GM13976 (cell line): ENCODE measurements at regions not wholly inside any gene's neighbourhood (a gene's known extent, or its start where the extent isn't known, plus 50 kb on each side); places are given as distances from the start of the nearest gene placed in this dataset.

ENCODE experiments used
- DNase-seq: peaks from one replicate; pipeline ENCODE4 v3.0.0; 2012; ENCODE audit warnings: low spot score
- in situ Hi-C: fragments of 300-500 bp; cut with MboI; formaldehyde crosslinking; loops from one replicate; pipeline ENCODE4 v1.12.0; 2022; ENCODE audit warnings: low sequenced_read_pairs, mixed read lengths, inconsistent platforms; ENCODE audit not compliant: unreplicated experiment
- TF ChIP-seq, protein P1 (sequence below): IDR thresholded peaks from 2 replicates; pipeline ENCODE4 v1.5.1; 2012; ENCODE audit warnings: borderline replicate concordance, mild to moderate bottlenecking; ENCODE audit not compliant: insufficient read depth; ENCODE audit errors: extremely low read depth, missing control alignments, control extremely low read depth

DNA sequence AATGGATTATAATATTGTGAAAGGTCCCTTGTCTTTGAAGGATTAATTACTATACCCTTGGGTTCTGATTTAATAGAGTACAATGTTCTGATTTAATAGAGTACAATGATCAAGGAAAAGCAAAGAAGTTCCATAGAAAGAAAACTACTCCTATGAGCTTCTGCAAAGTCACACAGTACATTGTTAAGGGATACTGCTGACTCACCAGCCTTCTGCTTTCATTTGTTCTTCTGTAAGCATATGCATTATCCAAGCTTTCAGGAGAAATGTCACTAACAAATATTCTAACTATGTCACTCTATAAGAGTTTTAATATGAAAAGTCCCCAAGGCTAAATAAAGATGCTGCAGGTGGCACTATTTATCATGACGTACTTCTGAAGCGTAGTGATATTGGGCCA is 396.7 kb downstream of the RFC3 start:
- TF ChIP-seq, protein P1, sequence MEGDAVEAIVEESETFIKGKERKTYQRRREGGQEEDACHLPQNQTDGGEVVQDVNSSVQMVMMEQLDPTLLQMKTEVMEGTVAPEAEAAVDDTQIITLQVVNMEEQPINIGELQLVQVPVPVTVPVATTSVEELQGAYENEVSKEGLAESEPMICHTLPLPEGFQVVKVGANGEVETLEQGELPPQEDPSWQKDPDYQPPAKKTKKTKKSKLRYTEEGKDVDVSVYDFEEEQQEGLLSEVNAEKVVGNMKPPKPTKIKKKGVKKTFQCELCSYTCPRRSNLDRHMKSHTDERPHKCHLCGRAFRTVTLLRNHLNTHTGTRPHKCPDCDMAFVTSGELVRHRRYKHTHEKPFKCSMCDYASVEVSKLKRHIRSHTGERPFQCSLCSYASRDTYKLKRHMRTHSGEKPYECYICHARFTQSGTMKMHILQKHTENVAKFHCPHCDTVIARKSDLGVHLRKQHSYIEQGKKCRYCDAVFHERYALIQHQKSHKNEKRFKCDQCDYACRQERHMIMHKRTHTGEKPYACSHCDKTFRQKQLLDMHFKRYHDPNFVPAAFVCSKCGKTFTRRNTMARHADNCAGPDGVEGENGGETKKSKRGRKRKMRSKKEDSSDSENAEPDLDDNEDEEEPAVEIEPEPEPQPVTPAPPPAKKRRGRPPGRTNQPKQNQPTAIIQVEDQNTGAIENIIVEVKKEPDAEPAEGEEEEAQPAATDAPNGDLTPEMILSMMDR, result no peak
- in situ Hi-C loops, result no loop called here
- DNase-seq, result no peak

DNA sequence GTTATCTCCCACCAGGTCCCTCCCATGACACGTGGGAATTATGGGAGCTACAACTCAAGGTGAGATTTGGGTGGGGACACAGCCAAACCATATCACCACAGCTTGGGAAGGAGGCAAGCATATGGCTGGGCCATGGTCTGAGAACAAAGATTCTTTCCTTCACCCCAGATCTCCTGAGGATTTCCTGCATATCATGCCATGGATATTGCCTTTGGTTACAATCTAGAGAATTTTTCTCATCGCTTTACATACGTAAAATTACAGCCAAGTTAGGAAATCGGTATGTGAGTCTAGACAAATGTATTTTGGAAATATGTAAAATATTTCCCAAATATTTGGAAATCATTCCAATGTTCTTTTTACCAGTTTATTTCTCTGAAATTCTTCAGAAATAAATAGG is 398.3 kb downstream of the RFC3 start:
- DNase-seq, result no peak
- TF ChIP-seq, protein P1, result no peak
- in situ Hi-C loops, result no loop called here

DNA sequence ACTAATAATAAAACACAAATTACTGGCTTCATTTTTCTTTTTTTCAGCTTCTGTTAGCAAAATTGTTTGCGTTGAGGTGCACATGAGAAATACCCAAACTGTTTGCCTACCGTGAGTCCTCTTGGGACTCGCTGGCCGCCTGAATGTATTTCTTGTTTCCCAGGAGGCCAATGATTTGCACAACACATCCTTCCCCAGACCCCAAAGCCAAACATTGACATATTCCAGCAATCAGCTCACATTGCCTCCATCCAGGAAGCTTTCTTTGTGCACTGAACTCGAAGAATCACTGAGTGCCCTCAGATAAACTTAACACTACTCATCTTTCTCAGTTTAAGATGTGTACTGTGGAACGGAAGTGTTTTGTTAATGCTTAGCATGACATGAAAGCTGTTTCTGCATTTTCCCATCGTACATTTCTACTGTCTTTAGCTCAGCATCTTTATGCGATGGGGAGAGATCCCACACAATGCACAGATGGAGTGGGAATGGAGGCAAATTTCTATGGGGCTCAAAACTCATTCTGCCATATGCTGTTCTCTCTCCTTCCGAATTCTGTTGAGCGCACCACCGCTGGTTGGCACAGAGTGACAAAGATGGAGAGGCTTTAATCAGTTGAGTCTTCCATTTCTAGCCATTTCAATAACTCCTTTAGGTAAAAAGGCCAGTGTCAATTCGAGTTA is 399.5 kb downstream of the RFC3 start:
- no peak for DNase-seq
- TF ChIP-seq, protein P1, result no peak

DNA sequence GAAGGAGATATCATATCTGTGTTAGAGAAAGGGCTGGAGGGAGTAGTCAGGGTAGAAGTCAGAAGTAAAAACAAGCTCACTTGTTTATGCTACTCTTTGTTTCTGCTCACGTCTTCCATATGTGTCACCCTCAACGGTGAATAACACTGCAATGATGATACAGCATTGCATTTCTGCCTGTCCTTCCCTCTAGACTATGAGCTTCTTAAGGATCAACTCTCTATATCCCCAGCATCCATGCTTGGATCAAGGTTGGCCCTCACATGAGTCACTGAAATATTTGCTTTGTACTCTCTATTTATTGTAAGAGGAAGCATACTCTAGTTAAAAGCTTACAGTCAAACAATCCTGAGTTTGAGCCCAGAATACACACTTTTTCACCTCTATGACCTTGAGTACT is 406.0 kb downstream of the RFC3 start:
- DNase-seq, result no peak
- TF ChIP-seq, protein P1, result no peak
- in situ Hi-C loops, result no loop called here

More for the DNA sequence above, 399.5 kb downstream of the RFC3 start:
- in situ Hi-C loops, result no loop called here

DNA sequence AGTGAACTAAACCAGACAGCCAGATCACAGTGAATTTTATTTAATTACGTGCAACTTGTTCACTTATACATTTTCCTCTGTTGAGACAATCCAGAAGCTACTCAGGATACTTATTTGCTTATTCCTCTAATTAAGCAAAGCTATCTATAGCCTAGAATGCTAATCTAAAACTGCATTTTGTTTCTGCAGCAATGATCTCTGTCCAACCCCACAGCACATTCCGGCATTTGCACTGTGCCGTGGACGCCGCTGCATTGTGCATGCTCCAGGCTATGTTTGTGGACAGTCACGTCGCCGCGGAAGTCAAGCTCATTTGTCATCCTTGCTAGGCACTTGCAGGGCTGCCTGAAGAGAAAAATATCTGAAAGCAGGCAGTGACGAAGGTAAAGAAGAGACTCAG is 406.9 kb downstream of the RFC3 start:
- in situ Hi-C loops, result no loop called here
- DNase-seq, result no peak
- TF ChIP-seq, protein P1, result no peak

DNA sequence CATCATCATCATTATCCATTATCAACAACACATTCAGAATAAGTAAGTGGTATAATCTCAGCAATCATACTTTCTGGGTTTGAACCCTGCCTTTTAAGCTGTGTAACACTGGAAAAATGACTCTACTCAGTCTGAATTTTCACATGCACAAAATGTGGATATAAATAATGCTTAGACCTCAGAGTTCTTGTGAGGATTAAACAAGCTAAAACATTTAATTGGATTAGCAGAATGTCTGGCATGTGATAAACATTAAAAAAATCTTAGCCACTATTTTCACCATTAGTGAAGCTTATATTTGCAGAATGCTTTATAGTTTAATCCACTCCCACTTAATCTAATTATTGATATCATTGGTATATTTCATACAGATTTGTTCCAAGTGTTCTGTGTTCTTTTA is 412.3 kb downstream of the RFC3 start:
- TF ChIP-seq, protein P1, result no peak
- in situ Hi-C loops, result no loop called here

More for the DNA sequence above, 412.3 kb downstream of the RFC3 start:
- DNase-seq, result no peak
